HL-60 (cell line): ENCODE measurements at regions not wholly inside any gene's neighbourhood (a gene's known extent, or its start where the extent isn't known, plus 50 kb on each side); places are given as distances from the start of the nearest gene placed in this dataset.

Source experiments
- DNase-seq, 2 experiments: peaks; one replicate each; pipeline ENCODE4 v3.0.0-alpha.2; 2010 to 2020; ENCODE audit warnings: low read depth in 1 of 2, low spot score in 1 of 2
- H3K27ac ChIP-seq: fragments of 250-450 bp; sonication (Bioruptor Pico); replicated peaks from 2 replicates; pipeline ENCODE4 v1.5.1; 2020; ENCODE audit warnings: mild to moderate bottlenecking, moderate library complexity
- H3K27me3 ChIP-seq: fragments of 250-450 bp; sonication (Bioruptor Pico); 2 replicates; pipeline ENCODE4 v1.5.1; 2021; ENCODE audit warnings: mild to moderate bottlenecking, moderate library complexity; ENCODE audit not compliant: insufficient read depth, poor library complexity, severe bottlenecking
- H3K4me3 ChIP-seq: replicated peaks from 2 replicates; pipeline ENCODE4 v1.5.1; 2011; ENCODE audit warnings: mild to moderate bottlenecking, control low read depth, low read length; ENCODE audit not compliant: insufficient read depth
- GABPA ChIP-seq: IDR thresholded peaks from 2 replicates; pipeline ENCODE4 v1.6.1; 2012; ENCODE audit warnings: low read depth
- POLR2AphosphoS5 ChIP-seq: IDR thresholded peaks from 2 replicates; pipeline ENCODE4 v1.6.1; 2012; ENCODE audit warnings: low read depth
- SPI1 ChIP-seq: IDR thresholded peaks from 2 replicates; pipeline ENCODE4 v1.6.1; 2012; ENCODE audit warnings: low read depth, mild to moderate bottlenecking, borderline replicate concordance
- TF ChIP-seq, protein P1 (sequence below): IDR thresholded peaks from one replicate; pipeline ENCODE4 v1.5.1; 2011; ENCODE audit warnings: low read length, control low read depth, inconsistent platforms; ENCODE audit not compliant: insufficient read depth
- TF ChIP-seq, protein P2 (sequence below): IDR thresholded peaks from 2 replicates; pipeline ENCODE4 v1.6.1; 2012; ENCODE audit warnings: low read depth; ENCODE audit not compliant: insufficient replicate concordance

DNA sequence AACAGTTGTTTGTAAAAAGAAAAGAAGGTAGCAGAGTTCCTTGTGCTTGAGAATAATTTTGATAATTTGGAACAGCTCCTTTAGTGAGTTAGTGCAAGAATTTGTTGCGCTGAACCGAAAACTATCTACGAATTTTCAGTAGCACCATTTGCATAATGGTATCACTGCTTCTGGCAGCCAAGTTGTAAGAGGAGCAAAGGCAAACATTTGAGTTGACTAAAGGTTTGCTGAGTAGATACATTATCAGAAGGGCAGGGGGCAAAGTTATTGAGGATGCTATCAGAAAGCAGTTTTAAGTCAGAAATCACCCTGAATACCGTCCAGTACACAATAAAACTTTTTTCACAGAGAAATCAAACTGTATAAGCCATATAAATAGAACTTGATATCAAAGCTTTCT lies 181.5 kb upstream of the MOCS2 start:
- H3K4me3 ChIP-seq: no peak overlapping the region
- no peak for DNase-seq
- H3K27ac ChIP-seq: no peak overlapping the region
- TF ChIP-seq GABPA (no peak), POLR2AphosphoS5 (no peak), SPI1 (no peak)
- TF ChIP-seq, protein P1, sequence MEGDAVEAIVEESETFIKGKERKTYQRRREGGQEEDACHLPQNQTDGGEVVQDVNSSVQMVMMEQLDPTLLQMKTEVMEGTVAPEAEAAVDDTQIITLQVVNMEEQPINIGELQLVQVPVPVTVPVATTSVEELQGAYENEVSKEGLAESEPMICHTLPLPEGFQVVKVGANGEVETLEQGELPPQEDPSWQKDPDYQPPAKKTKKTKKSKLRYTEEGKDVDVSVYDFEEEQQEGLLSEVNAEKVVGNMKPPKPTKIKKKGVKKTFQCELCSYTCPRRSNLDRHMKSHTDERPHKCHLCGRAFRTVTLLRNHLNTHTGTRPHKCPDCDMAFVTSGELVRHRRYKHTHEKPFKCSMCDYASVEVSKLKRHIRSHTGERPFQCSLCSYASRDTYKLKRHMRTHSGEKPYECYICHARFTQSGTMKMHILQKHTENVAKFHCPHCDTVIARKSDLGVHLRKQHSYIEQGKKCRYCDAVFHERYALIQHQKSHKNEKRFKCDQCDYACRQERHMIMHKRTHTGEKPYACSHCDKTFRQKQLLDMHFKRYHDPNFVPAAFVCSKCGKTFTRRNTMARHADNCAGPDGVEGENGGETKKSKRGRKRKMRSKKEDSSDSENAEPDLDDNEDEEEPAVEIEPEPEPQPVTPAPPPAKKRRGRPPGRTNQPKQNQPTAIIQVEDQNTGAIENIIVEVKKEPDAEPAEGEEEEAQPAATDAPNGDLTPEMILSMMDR: no peak
- TF ChIP-seq, protein P2, sequence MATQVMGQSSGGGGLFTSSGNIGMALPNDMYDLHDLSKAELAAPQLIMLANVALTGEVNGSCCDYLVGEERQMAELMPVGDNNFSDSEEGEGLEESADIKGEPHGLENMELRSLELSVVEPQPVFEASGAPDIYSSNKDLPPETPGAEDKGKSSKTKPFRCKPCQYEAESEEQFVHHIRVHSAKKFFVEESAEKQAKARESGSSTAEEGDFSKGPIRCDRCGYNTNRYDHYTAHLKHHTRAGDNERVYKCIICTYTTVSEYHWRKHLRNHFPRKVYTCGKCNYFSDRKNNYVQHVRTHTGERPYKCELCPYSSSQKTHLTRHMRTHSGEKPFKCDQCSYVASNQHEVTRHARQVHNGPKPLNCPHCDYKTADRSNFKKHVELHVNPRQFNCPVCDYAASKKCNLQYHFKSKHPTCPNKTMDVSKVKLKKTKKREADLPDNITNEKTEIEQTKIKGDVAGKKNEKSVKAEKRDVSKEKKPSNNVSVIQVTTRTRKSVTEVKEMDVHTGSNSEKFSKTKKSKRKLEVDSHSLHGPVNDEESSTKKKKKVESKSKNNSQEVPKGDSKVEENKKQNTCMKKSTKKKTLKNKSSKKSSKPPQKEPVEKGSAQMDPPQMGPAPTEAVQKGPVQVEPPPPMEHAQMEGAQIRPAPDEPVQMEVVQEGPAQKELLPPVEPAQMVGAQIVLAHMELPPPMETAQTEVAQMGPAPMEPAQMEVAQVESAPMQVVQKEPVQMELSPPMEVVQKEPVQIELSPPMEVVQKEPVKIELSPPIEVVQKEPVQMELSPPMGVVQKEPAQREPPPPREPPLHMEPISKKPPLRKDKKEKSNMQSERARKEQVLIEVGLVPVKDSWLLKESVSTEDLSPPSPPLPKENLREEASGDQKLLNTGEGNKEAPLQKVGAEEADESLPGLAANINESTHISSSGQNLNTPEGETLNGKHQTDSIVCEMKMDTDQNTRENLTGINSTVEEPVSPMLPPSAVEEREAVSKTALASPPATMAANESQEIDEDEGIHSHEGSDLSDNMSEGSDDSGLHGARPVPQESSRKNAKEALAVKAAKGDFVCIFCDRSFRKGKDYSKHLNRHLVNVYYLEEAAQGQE: no peak
- no peaks in the 10 kb centered on the region for H3K27me3 ChIP-seq

DNA sequence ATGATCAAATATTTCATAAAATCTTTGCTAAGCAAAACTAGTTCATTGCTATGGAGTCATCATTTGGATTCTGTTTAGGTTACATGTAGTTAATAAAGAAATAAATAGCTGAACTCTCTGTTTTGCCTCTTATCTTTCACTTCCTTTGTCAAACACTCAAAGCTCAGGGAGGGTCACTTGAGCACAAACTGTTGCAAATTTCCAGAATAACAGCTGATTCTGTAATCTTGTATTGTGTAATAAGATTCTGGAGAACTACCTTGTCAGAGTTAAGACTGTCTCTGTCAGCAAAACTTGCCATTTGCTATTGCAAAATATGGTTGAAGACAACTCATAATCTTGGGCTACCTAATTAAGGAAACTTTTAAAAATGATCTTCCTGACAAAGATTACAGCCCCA lies 182.0 kb upstream of the MOCS2 start:
- peak in 1 of 2 experiments; percentile 42 for DNase-seq
- no peak for TF ChIP-seq GABPA
- TF ChIP-seq, protein P1: no peak
- no peak overlapping the region for H3K4me3 ChIP-seq
- H3K27me3 ChIP-seq: no peaks in the 10 kb centered on the region
- H3K27ac ChIP-seq: no peak overlapping the region

DNA sequence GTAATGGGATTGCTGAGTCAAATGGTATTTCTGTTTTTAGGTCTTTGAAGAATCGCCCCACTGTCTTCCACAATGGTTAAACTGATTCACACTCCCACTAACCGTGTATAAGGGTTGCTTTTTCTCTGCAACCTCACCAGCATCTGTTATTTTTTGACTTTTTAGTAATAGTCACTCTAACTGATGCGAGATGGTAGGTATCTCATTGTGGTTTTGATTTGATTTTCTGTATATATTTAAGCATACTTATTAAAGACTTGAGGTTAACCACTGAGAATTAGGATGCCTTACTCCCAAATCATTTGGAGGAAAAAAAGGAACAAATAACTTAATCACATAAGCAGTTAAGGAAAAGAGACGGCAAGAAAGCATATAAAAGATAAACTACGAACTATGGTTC lies 181.6 kb upstream of the FST start:
- H3K27me3 ChIP-seq: no peaks in the 10 kb centered on the region
- no peak overlapping the region for H3K27ac ChIP-seq
- DNase-seq: no peak
- TF ChIP-seq, protein P1: no peak
- TF ChIP-seq POLR2AphosphoS5: no peak
- TF ChIP-seq, protein P2: no peak
- no peak for TF ChIP-seq GABPA
- no peak for TF ChIP-seq SPI1
- H3K4me3 ChIP-seq: no peak overlapping the region

DNA sequence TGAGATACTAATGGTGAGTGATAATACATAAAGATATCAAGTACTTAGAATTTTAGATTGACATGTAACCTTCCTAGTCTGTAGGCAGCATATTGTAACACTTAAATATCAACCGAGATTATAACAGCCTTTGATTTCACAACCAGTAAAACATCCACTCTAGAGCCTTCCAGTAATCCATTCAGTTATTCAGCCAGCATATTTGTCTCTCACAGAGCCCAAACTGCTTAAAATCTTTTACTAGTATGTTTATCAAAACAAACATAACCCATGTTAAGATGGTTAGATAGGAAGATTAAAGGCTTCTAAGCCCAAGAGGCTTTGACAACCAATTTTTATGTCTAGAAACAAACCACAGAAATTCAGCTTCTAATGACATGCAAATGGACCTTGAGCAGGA lies 177.9 kb upstream of the FST start:
- no peak for DNase-seq
- no peak overlapping the region for H3K27ac ChIP-seq
- no peaks in the 10 kb centered on the region for H3K27me3 ChIP-seq
- H3K4me3 ChIP-seq: no peak overlapping the region
- no peak for TF ChIP-seq GABPA
- TF ChIP-seq, protein P2: no peak
